Neural progenitor cell (in vitro differentiated cells): ENCODE measurements at regions not wholly inside any gene's neighbourhood (a gene's known extent, or its start where the extent isn't known, plus 50 kb on each side); places are given as distances from the start of the nearest gene placed in this dataset.

Source experiments
- DNase-seq: peaks from one replicate; pipeline ENCODE4 v3.0.0-alpha.2; 2016; ENCODE audit warnings: low spot score
- H2AFZ ChIP-seq: fragments of 200-600 bp; sonication (generic); replicated peaks from 2 replicates; pipeline ENCODE4 v1.6.1; 2016; ENCODE audit warnings: antibody characterized with exemption
- H3F3A ChIP-seq: fragments of 200-600 bp; sonication (generic); 2 replicates; pipeline ENCODE4 v1.6.1; 2016; ENCODE audit warnings: antibody characterized with exemption, low read depth
- H3K27ac ChIP-seq: fragments of 200-600 bp; sonication (generic); 2 replicates; pipeline ENCODE4 v1.5.1; 2016; ENCODE audit warnings: mild to moderate bottlenecking
- H3K27me3 ChIP-seq: fragments of 200-600 bp; sonication (generic); 2 replicates; pipeline ENCODE4 v1.6.1; 2016; ENCODE audit warnings: mild to moderate bottlenecking, moderate library complexity
- H3K36me3 ChIP-seq: fragments of 200-600 bp; sonication (generic); 2 replicates; pipeline ENCODE4 v1.5.1; 2016
- H3K4me1 ChIP-seq: fragments of 200-600 bp; sonication (generic); 2 replicates; pipeline ENCODE4 v1.6.1; 2016; ENCODE audit warnings: mixed run types
- H3K4me2 ChIP-seq: fragments of 200-600 bp; sonication (generic); 2 replicates; pipeline ENCODE4 v1.6.1; 2016
- H3K4me3 ChIP-seq: fragments of 200-600 bp; sonication (generic); 2 replicates; pipeline ENCODE4 v1.5.1; 2016
- H3K79me2 ChIP-seq: fragments of 200-600 bp; sonication (generic); 2 replicates; pipeline ENCODE4 v1.6.1; 2016; ENCODE audit warnings: low read depth
- H3K9ac ChIP-seq: fragments of 200-600 bp; sonication (generic); 2 replicates; pipeline ENCODE4 v1.6.1; 2016
- H3K9me3 ChIP-seq: fragments of 200-600 bp; sonication (generic); 2 replicates; pipeline ENCODE4 v1.5.1; 2016; ENCODE audit warnings: low read depth
- H4K20me1 ChIP-seq: fragments of 200-600 bp; sonication (generic); 2 replicates; pipeline ENCODE4 v1.6.1; 2016; ENCODE audit warnings: low read depth
- H3K27ac Mint-ChIP-seq: 3 replicates; pipeline ENCODE4 v1.8.0; 2021; ENCODE audit warnings: mixed read lengths
- H3K27me3 Mint-ChIP-seq: 2 replicates; pipeline ENCODE4 v1.8.0; 2022; ENCODE audit warnings: low read depth, mild to moderate bottlenecking, inconsistent platforms, moderate library complexity, mixed read lengths; ENCODE audit not compliant: insufficient read depth
- H3K36me3 Mint-ChIP-seq: 3 replicates; pipeline ENCODE4 v1.8.0; 2021; ENCODE audit warnings: mixed read lengths
- H3K4me1 Mint-ChIP-seq: 3 replicates; pipeline ENCODE4 v1.8.0; 2021; ENCODE audit warnings: mixed read lengths
- H3K4me3 Mint-ChIP-seq: 3 replicates; pipeline ENCODE4 v1.8.0; 2021; ENCODE audit warnings: mild to moderate bottlenecking, moderate library complexity, mixed read lengths
- H3K9me3 Mint-ChIP-seq: 3 replicates; pipeline ENCODE4 v1.8.0; 2020; ENCODE audit warnings: mixed read lengths
- EZH2 ChIP-seq: fragments of 200-600 bp; sonication (generic); IDR thresholded peaks from 2 replicates; pipeline ENCODE4 v1.6.1; 2017; ENCODE audit warnings: antibody characterized with exemption, mild to moderate bottlenecking, moderate library complexity
- EZH2phosphoT487 ChIP-seq: fragments of 200-600 bp; sonication (generic); IDR thresholded peaks from 2 replicates; pipeline ENCODE4 v1.6.1; 2017; ENCODE audit warnings: antibody characterized with exemption
- TF ChIP-seq, protein P1 (sequence below): fragments of 200-600 bp; sonication (generic); IDR thresholded peaks from 2 replicates; pipeline ENCODE4 v1.5.1; 2017; ENCODE audit warnings: antibody characterized with exemption, mild to moderate bottlenecking

DNA sequence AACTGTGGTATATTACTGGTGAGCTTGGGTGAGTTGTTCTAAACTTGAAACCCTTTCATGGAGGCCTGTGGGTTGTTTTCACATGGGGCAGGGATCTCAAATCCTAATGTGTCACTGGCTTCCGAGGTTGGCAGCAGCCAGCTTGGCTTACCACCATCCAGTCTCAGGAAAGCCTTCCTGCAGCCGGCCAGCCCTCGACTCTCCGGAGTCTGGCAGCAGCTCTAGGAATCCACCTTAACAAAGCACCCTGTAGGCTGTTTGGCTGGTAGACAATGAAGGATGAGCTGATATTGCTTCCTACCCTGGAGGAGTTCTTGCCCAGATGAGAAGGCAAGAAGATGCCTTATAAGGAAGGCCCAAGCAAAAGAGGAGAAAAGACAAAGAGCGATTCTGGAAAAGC is 188.3 kb downstream of the KLF12 start:
- H3K9me3 ChIP-seq, result no peaks in the 10 kb centered on the region
- peaks cover 3% of the 10 kb centered on the region for H3K27me3 Mint-ChIP-seq
- H3K27me3 ChIP-seq, result no peaks in the 10 kb centered on the region
- peak; percentile 71 for DNase-seq
- H3K36me3 Mint-ChIP-seq, result peaks cover 16% of the 10 kb centered on the region
- no peaks in the 10 kb centered on the region for H3K79me2 ChIP-seq
- TF ChIP-seq EZH2 (no peak), EZH2phosphoT487 (no peak)
- TF ChIP-seq, protein P1, sequence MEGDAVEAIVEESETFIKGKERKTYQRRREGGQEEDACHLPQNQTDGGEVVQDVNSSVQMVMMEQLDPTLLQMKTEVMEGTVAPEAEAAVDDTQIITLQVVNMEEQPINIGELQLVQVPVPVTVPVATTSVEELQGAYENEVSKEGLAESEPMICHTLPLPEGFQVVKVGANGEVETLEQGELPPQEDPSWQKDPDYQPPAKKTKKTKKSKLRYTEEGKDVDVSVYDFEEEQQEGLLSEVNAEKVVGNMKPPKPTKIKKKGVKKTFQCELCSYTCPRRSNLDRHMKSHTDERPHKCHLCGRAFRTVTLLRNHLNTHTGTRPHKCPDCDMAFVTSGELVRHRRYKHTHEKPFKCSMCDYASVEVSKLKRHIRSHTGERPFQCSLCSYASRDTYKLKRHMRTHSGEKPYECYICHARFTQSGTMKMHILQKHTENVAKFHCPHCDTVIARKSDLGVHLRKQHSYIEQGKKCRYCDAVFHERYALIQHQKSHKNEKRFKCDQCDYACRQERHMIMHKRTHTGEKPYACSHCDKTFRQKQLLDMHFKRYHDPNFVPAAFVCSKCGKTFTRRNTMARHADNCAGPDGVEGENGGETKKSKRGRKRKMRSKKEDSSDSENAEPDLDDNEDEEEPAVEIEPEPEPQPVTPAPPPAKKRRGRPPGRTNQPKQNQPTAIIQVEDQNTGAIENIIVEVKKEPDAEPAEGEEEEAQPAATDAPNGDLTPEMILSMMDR, result no peak
- peaks cover 29% of the 10 kb centered on the region for H3K4me1 Mint-ChIP-seq
- peak overlapping the region; percentile 19 for H2AFZ ChIP-seq
- H3K27ac ChIP-seq, result peak overlapping the region; percentile 72
- H3F3A ChIP-seq, result peaks cover 13% of the 10 kb centered on the region
- no peaks in the 10 kb centered on the region for H3K36me3 ChIP-seq
- peak overlapping the region; percentile 74 for H3K27ac Mint-ChIP-seq
- no peak overlapping the region for H3K9ac ChIP-seq
- peak overlapping the region; percentile 42 for H3K4me2 ChIP-seq
- no peaks in the 10 kb centered on the region for H3K9me3 Mint-ChIP-seq
- no peak overlapping the region for H3K4me3 ChIP-seq
- no peaks in the 10 kb centered on the region for H4K20me1 ChIP-seq
- no peak overlapping the region for H3K4me3 Mint-ChIP-seq
- peaks cover 21% of the 10 kb centered on the region for H3K4me1 ChIP-seq

DNA sequence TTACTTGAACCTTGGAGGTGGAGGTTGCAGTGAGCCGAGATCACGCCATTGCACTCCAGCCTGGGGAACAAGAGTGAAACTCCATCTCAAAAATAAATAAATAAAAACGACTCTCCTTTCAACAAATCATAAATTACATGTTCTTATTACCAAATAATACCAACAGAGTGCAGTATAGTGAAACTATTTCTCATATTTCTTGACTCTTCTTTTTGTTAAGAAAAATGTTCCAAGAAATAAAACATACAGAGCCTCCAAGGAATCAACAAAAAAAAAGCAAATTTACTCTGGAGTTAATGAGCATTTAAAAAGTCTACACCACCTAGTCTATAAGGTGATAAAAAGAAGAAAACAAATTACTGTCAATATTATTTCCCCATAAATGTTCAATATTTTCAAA is 188.8 kb downstream of the KLF12 start:
- H3K4me3 ChIP-seq, result no peak overlapping the region
- H3K36me3 ChIP-seq, result no peaks in the 10 kb centered on the region
- H3K4me1 Mint-ChIP-seq, result peaks cover 30% of the 10 kb centered on the region
- no peak for DNase-seq
- H3K27me3 Mint-ChIP-seq, result peaks cover 3% of the 10 kb centered on the region
- no peak overlapping the region for H3K9ac ChIP-seq
- no peak for TF ChIP-seq EZH2
- TF ChIP-seq, protein P1, result no peak
- H3K4me2 ChIP-seq, result peak overlapping the region; percentile 42
- no peaks in the 10 kb centered on the region for H3K9me3 Mint-ChIP-seq
- no peak overlapping the region for H2AFZ ChIP-seq
- peaks cover 16% of the 10 kb centered on the region for H3K36me3 Mint-ChIP-seq
- H3K79me2 ChIP-seq, result no peaks in the 10 kb centered on the region
- peak overlapping the region; percentile 72 for H3K27ac ChIP-seq
- peaks cover 13% of the 10 kb centered on the region for H3F3A ChIP-seq
- H3K27me3 ChIP-seq, result no peaks in the 10 kb centered on the region
- H4K20me1 ChIP-seq, result no peaks in the 10 kb centered on the region
- H3K4me1 ChIP-seq, result peaks cover 21% of the 10 kb centered on the region
- H3K4me3 Mint-ChIP-seq, result no peak overlapping the region
- H3K27ac Mint-ChIP-seq, result no peak overlapping the region
- H3K9me3 ChIP-seq, result no peaks in the 10 kb centered on the region

DNA sequence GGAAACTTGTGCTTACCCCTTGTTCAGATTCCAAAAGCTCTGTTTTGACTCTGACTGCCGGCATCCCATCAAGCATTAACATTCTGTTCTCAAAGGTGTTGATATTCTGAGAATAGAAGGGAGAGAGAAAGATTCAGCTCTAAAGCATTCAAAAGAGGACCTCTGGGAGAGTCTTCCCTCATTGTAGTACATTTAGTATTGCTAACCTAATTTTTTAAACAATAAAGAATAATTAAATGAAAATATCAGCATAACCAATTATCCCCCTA is 190.3 kb downstream of the KLF12 start:
- Mint-ChIP-seq H3K27me3 (peaks cover 3% of the 10 kb centered on the region), H3K4me1 (peaks cover 42% of the 10 kb centered on the region), H3K4me3 (no peak overlapping the region), H3K9me3 (no peaks in the 10 kb centered on the region), H3K36me3 (peaks cover 16% of the 10 kb centered on the region), H3K27ac (no peak overlapping the region)
- Histone ChIP-seq H4K20me1 (no peaks in the 10 kb centered on the region), H2AFZ (no peak overlapping the region), H3K4me2 (no peak overlapping the region), H3K27me3 (no peaks in the 10 kb centered on the region), H3F3A (peaks cover 13% of the 10 kb centered on the region), H3K27ac (no peak overlapping the region), H3K36me3 (no peaks in the 10 kb centered on the region), H3K9me3 (no peaks in the 10 kb centered on the region), H3K9ac (no peak overlapping the region), H3K79me2 (no peaks in the 10 kb centered on the region), H3K4me3 (no peak overlapping the region), H3K4me1 (peaks cover 27% of the 10 kb centered on the region)
- DNase-seq, result no peak
- no peak for TF ChIP-seq EZH2phosphoT487
- TF ChIP-seq, protein P1, result no peak
- no peak for TF ChIP-seq EZH2
